ENCODE measurements at regions not wholly inside any gene's neighbourhood (a gene's known extent, or its start where the extent isn't known, plus 50 kb on each side); places are given as distances from the start of the nearest gene placed in this dataset.

- Histone ChIP-seq H3K4me3 (no peak overlapping the region), H2AFZ (no peak overlapping the region), H3K79me2 (no peaks in the 10 kb centered on the region), H3K4me2 (no peak overlapping the region), H3K4me1 (ENCODE audit: insufficient read depth) (no peaks in the 10 kb centered on the region), H3K9me2 (replicated peaks; ENCODE audit: insufficient read depth) (no peaks in the 10 kb centered on the region), H4K20me1 (ENCODE audit: insufficient read depth, poor library complexity, severe bottlenecking) (no peaks in the 10 kb centered on the region), H3K9me3 (ENCODE audit: low read depth) (no peaks in the 10 kb centered on the region), H3K27ac (no peak overlapping the region), H3K36me3 (replicated peaks; ENCODE audit: insufficient read depth, low read depth) (no peaks in the 10 kb centered on the region), H3K27me3 (no peaks in the 10 kb centered on the region)
- no peak for TF ChIP-seq CTCF (IDR thresholded peaks at IDR 0.05; ENCODE audit: poor library complexity)
- no peak for TF ChIP-seq EZH2phosphoT487 (IDR thresholded peaks at IDR 0.05; ENCODE audit: low read depth, severe bottlenecking, unreplicated experiment)
- no peak for TF ChIP-seq EZH2 (IDR thresholded peaks at IDR 0.05; ENCODE audit: borderline replicate concordance)
- no peak for DNase-seq (ENCODE audit: low spot score)
Observed at GRCh38 chr13:73158851-73159250, 100.0 kb downstream of the KLF5 start.

GRCh38 chr13:73157031-73157430, 98.2 kb downstream of the KLF5 start:
- Histone ChIP-seq H3K27me3 (no peaks in the 10 kb centered on the region), H3K4me1 (ENCODE audit: insufficient read depth) (no peaks in the 10 kb centered on the region), H3K79me2 (no peaks in the 10 kb centered on the region), H3K9me3 (ENCODE audit: low read depth) (no peaks in the 10 kb centered on the region), H2AFZ (no peak overlapping the region), H4K20me1 (ENCODE audit: insufficient read depth, poor library complexity, severe bottlenecking) (no peaks in the 10 kb centered on the region), H3K9me2 (replicated peaks; ENCODE audit: insufficient read depth) (no peaks in the 10 kb centered on the region), H3K36me3 (replicated peaks; ENCODE audit: insufficient read depth, low read depth) (no peaks in the 10 kb centered on the region), H3K27ac (peak overlapping the region; percentile 56), H3K4me3 (no peak overlapping the region), H3K4me2 (no peak overlapping the region)
- 76% methylated on average over 2 of the region's 2 CpGs for WGBS (ENCODE audit: low lambda C conversion rate, missing lambda C conversion rate)
- no peak for DNase-seq (ENCODE audit: low spot score)
- TF ChIP-seq CTCF (IDR thresholded peaks at IDR 0.05; ENCODE audit: poor library complexity) (no peak), EZH2phosphoT487 (IDR thresholded peaks at IDR 0.05; ENCODE audit: low read depth, severe bottlenecking, unreplicated experiment) (no peak), EZH2 (IDR thresholded peaks at IDR 0.05; ENCODE audit: borderline replicate concordance) (no peak)

- Histone ChIP-seq H3K9me2 (replicated peaks; ENCODE audit: insufficient read depth) (no peaks in the 10 kb centered on the region), H3K4me2 (no peak overlapping the region), H3K9me3 (ENCODE audit: low read depth) (no peaks in the 10 kb centered on the region), H2AFZ (no peak overlapping the region), H3K79me2 (no peaks in the 10 kb centered on the region), H3K4me1 (ENCODE audit: insufficient read depth) (peaks cover 3% of the 10 kb centered on the region), H3K4me3 (no peak overlapping the region), H4K20me1 (ENCODE audit: insufficient read depth, poor library complexity, severe bottlenecking) (no peaks in the 10 kb centered on the region), H3K36me3 (replicated peaks; ENCODE audit: insufficient read depth, low read depth) (no peaks in the 10 kb centered on the region), H3K27me3 (no peaks in the 10 kb centered on the region), H3K27ac (no peak overlapping the region)
- no peak for TF ChIP-seq CTCF (IDR thresholded peaks at IDR 0.05; ENCODE audit: poor library complexity)
- no peak for TF ChIP-seq EZH2 (IDR thresholded peaks at IDR 0.05; ENCODE audit: borderline replicate concordance)
- 93% methylated on average over 2 of the region's 2 CpGs for WGBS (ENCODE audit: low lambda C conversion rate, missing lambda C conversion rate)
- DNase-seq (ENCODE audit: low spot score) = no peak
Observed at GRCh38 chr13:73146707-73147106, 87.9 kb downstream of the KLF5 start.

GRCh38 chr13:73142071-73142470, 83.3 kb downstream of the KLF5 start:
- TF ChIP-seq EZH2 (IDR thresholded peaks at IDR 0.05; ENCODE audit: borderline replicate concordance) (no peak), EZH2phosphoT487 (IDR thresholded peaks at IDR 0.05; ENCODE audit: low read depth, severe bottlenecking, unreplicated experiment) (no peak), CTCF (IDR thresholded peaks at IDR 0.05; ENCODE audit: poor library complexity) (no peak)
- no peak for DNase-seq (ENCODE audit: low spot score)
- Histone ChIP-seq H4K20me1 (ENCODE audit: insufficient read depth, poor library complexity, severe bottlenecking) (no peaks in the 10 kb centered on the region), H2AFZ (peak overlapping the region; percentile 27), H3K27me3 (no peaks in the 10 kb centered on the region), H3K9me3 (ENCODE audit: low read depth) (no peaks in the 10 kb centered on the region), H3K79me2 (no peaks in the 10 kb centered on the region), H3K4me3 (no peak overlapping the region), H3K9me2 (replicated peaks; ENCODE audit: insufficient read depth) (no peaks in the 10 kb centered on the region), H3K36me3 (replicated peaks; ENCODE audit: insufficient read depth, low read depth) (no peaks in the 10 kb centered on the region), H3K4me1 (ENCODE audit: insufficient read depth) (peaks cover 26% of the 10 kb centered on the region), H3K4me2 (peak overlapping the region; percentile 45), H3K27ac (peak overlapping the region; percentile 97)
- WGBS (ENCODE audit: low lambda C conversion rate, missing lambda C conversion rate) = 76% methylated on average over 5 of the region's 5 CpGs

Measured in hepatocyte (in vitro differentiated cells).